ENCODE measurements at regions not wholly inside any gene's neighbourhood (a gene's known extent, or its start where the extent isn't known, plus 50 kb on each side); places are given as distances from the start of the nearest gene placed in this dataset.

- peak; percentile 79 for DNase-seq (ENCODE audit: low spot score)
These were observed 808.5 kb upstream of the CELF2 start for GRCh38 chr10:10209167-10209566.

DNA sequence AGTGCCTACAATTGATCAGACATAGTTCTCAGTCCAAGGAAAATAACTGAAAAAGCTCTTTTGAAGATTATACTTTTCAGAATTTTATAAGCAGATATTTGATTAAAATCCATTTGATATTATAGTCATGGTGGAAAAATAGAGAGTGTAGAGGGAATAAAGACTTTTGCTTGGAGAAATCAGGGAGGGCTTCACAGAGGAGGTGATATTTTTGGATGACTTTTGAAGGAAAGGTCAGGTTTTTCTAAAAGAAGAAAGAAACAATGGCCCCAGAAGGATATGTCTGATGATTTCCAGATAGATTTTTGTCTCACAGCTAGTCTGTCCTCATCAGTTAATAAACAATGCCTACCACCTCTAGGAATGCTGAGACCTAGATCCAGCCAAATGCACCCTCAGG lies 806.3 kb upstream of the CELF2 start:
- DNase-seq (ENCODE audit: low spot score): no peak

- DNase-seq (ENCODE audit: low spot score): no peak
These were observed 804.4 kb upstream of the CELF2 start for GRCh38 chr10:10213237-10213636.

DNA sequence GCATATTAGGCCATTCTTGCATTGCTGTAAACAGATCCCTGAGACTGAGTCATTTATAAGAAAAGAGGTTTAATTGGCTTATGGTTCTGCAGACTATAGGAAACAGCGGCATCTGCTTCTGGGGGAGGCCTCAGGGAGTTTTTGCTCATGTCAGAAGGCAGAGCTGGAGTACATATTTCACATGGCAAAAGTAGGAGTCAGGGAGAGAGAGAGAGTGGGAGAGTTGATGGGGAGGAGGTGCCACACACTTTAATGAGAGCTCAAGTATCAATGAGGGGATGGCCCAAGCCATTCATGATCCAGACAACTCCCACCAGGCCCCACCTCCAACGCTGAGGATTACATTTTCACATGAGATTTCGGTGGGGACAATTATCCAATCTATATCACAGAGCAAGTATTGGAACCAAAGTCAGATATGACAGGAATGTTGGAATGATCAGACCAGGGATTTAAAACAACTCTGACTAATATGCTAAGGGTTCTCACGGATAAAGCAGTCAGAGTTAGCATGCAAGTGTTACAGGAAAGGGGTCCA lies 795.3 kb upstream of the CELF2 start:
- DNase-seq (ENCODE audit: low spot score): peak; percentile 17

GRCh38 chr10:10223131-10223530 lies 794.5 kb upstream of the CELF2 start:
- no peak for DNase-seq (ENCODE audit: low spot score)

GRCh38 chr10:10225136-10225676 lies 792.5 kb upstream of the CELF2 start:
- no peak for DNase-seq (ENCODE audit: low spot score)

- no peak for DNase-seq (ENCODE audit: low spot score)
These were observed 784.4 kb upstream of the CELF2 start for GRCh38 chr10:10233229-10233628.

- DNase-seq (ENCODE audit: low spot score): no peak
These were observed 782.7 kb upstream of the CELF2 start for GRCh38 chr10:10235003-10235402.

- peak; percentile 16 for DNase-seq (ENCODE audit: low spot score)
These were observed 770.1 kb upstream of the CELF2 start for GRCh38 chr10:10247585-10247984.

- DNase-seq (ENCODE audit: low spot score): no peak
These were observed 760.8 kb upstream of the CELF2 start for GRCh38 chr10:10256860-10257259.

DNA sequence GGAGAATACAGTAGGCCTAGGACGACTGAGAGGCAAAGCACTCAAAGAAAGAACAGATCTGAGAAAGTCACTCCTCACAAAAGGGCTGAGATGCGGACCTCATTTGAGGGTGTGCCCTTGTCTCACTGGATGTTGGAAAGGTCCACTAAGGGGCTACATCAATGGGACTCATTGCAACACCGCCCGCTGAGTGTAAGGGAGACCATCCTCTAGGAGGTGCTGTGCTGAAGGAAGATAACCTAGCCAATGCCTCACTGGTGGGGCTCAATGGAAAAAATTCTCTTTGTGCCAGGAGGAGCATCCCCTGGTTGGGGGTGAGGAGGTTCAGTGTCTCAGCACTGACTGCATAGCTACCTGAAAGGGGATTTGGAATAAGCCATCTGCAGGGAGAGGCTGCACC lies 758.7 kb upstream of the CELF2 start:
- DNase-seq (ENCODE audit: low spot score): no peak

- DNase-seq (ENCODE audit: low spot score): no peak
These were observed 747.3 kb upstream of the CELF2 start for GRCh38 chr10:10270126-10271050.

DNA sequence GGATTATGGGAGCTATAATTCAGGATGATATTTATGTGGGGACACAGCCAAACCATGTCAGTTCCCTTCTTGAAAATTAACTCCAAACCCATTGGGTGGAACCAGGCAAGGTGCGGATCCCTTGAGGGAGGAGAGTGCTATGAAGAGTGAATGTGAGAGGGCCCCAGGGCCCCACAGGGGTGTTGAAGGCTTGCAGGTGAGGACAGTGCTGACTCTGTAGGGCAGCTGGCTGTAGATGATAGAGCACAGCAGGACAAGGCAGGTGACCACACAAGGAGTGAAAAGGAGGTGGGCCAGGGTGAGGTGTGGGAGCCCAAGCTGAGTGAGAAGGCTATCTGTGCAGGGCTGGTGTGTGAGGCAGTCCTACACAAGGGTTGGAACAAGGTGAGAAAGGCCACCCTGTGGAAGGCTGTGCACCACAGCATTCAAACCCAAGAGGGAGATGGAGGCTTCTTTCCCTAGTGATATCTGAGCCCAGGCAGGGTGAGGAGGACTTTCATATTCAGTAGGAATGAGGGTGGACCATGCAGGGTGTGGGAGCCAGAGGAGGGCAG lies 746.0 kb upstream of the CELF2 start:
- no peak for DNase-seq (ENCODE audit: low spot score)

- DNase-seq (ENCODE audit: low spot score): no peak
These were observed 744.0 kb upstream of the CELF2 start for GRCh38 chr10:10273661-10274060.

DNA sequence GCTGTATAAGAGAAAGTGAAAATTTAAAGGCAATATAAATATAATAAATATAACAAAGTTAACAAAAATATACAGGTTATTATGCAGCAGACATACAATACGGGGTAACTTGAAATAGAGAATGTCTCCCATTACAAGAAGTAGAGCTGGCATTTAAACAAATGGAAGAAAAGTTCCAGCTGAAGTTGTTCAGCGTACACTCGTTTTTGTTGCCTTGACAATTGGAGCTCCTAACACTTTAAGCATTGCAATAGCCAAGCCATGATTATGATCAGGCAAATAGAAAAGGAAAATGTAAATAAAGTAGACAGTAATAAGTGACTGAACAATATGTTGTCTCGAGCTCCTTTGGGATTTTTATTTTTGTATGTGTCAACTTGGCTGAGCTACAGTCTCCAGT lies 737.8 kb upstream of the CELF2 start:
- no peak for DNase-seq (ENCODE audit: low spot score)

GRCh38 chr10:10292501-10292900 lies 725.2 kb upstream of the CELF2 start:
- DNase-seq (ENCODE audit: low spot score): no peak

- no peak for DNase-seq (ENCODE audit: low spot score)
These were observed 724.6 kb upstream of the CELF2 start for GRCh38 chr10:10293041-10293440.

GRCh38 chr10:10293481-10293951 lies 724.2 kb upstream of the CELF2 start:
- DNase-seq (ENCODE audit: low spot score): peak; percentile 57

DNA sequence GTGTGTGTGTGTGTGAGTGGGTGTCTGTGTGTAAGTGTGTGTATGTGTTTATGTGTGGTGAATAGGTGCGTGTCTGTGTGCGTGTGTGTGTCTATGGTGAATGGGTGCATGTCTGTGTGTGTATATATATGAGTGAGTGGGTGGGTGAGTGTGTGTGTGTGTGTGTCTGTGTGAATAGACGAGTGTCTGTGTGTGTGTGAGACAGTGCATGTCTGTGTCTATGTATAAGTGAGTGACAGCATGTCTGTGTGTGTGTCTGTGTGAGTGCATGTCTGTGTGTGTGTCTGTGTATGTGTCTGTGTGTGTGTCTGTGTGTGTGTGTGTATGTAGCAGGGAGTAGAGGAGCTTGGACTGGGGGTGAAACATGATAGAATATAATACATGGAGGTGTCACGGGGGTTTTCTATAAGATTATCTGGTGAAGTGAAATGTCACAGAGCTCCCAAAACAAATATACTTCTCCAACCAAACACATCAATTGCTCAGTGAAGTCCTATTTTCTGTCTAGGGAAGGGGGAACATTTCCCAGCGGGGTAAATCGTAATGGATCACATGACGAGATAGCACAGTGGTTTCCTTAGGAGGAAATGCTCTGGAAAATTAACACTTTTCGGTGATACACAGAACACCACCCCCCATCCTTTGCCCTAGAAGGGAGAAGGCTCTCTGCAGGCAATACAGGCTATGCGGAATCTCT lies 723.3 kb upstream of the CELF2 start:
- no peak for DNase-seq (ENCODE audit: low spot score)

DNA sequence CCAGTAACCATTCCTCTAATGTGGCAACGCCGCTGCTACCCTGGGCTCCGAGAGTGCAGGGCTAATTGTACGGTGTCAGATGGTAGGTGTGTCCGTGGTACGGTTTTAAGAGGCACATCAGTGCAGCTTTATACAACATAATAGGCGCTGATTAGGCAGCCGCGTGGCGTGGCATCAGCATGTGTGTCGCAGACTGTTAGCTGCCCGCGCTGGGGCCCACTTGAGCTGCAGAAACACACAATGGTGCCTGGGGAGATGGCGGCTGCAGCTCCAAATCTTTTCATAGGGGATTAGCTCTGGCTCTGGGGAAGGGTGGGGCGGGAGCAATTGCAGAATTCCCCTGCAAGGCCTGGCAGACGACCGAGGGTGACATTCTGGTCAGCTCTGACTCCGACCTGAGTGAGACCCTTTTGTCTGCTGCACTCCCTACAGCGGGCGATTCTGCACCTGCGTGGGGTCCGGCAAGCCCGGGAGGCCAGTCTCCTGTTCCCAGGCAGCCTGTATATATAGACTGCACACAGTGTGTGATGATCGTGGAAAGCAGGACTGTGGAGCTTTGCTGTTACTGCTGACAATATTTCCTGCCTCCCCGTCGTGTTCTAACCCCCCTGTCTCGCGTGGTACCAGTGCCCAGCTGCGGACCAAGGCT lies 722.7 kb upstream of the CELF2 start:
- no peak for DNase-seq (ENCODE audit: low spot score)

GRCh38 chr10:10295537-10295936 lies 722.1 kb upstream of the CELF2 start:
- no peak for DNase-seq (ENCODE audit: low spot score)

DNA sequence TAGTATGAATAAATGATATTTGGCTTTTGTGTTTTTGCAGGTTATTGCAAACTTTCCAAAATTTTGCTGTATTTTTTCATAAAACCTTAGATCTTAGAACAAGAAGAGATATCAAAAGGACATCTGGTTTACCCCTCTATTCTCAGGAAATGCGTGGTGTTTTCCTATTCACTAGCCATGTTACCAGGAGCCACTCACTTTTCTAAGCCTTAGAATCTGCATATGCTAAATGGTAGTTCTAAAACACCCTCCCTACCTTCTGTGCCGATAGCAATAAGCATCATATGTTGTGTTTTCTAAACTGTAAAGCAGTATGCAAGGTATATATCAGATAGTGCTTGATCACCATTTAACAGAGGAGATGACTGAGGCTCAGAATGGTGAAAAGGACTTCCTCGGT lies 715.0 kb upstream of the CELF2 start:
- DNase-seq (ENCODE audit: low spot score): no peak

Data from AG20443 (cell line).